H1 (cell line): ENCODE measurements at regions not wholly inside any gene's neighbourhood (a gene's known extent, or its start where the extent isn't known, plus 50 kb on each side); places are given as distances from the start of the nearest gene placed in this dataset.

ENCODE experiments used
- BACH1 ChIP-seq: IDR thresholded peaks from 2 replicates; pipeline ENCODE4 v1.6.1; 2012; ENCODE audit warnings: low read length, improper control_type of control experiment
- BRCA1 ChIP-seq: IDR thresholded peaks from 2 replicates; pipeline ENCODE4 v1.6.1; 2012; ENCODE audit warnings: low read depth, low read length, improper control_type of control experiment
- CBX8 ChIP-seq: fragments of 300-800, 300-1000 bp; sonication (generic); IDR thresholded peaks from 2 replicates; pipeline ENCODE4 v1.7.1; 2016; ENCODE audit warnings: low read depth, low read length, borderline replicate concordance
- CHD7 ChIP-seq: fragments of 300-600 bp; sonication (generic); IDR thresholded peaks from 2 replicates; pipeline ENCODE4 v1.7.1; 2012; ENCODE audit warnings: low read length, moderate library complexity, mild to moderate bottlenecking, inconsistent platforms; ENCODE audit not compliant: insufficient replicate concordance
- E2F6 ChIP-seq: IDR thresholded peaks from 2 replicates; pipeline ENCODE4 v1.6.1; 2012; ENCODE audit warnings: inconsistent platforms
- EP300 ChIP-seq, 2 experiments: IDR thresholded peaks; 1 replicate in 1 of 2; 2 replicates in 1 of 2; pipeline ENCODE4 v1.6.1; 2011 to 2012; ENCODE audit warnings: low read depth in 2 of 2, low read length in 2 of 2, mild to moderate bottlenecking in 2 of 2, borderline replicate concordance in 1 of 2, inconsistent platforms in 1 of 2, moderate library complexity in 1 of 2
- EZH2 ChIP-seq: fragments of 200-600 bp; sonication (generic); IDR thresholded peaks from 2 replicates; pipeline ENCODE4 v1.7.1; 2012; ENCODE audit warnings: low read depth, mild to moderate bottlenecking, moderate library complexity, low read length, inconsistent platforms; ENCODE audit not compliant: severe bottlenecking
- POU5F1 ChIP-seq: IDR thresholded peaks from 2 replicates; pipeline ENCODE4 v1.6.1; 2011; ENCODE audit warnings: low read depth, mild to moderate bottlenecking, low read length, moderate library complexity
- SP2 ChIP-seq: IDR thresholded peaks from 2 replicates; pipeline ENCODE4 v1.6.1; 2012; ENCODE audit warnings: mild to moderate bottlenecking, low read length, inconsistent platforms
- SRF ChIP-seq: IDR thresholded peaks from 2 replicates; pipeline ENCODE4 v1.6.1; 2011; ENCODE audit warnings: mild to moderate bottlenecking, low read depth, low read length, moderate library complexity
- YY1 ChIP-seq: IDR thresholded peaks from 2 replicates; pipeline ENCODE4 v1.6.1; 2011; ENCODE audit warnings: low read depth, mild to moderate bottlenecking, low read length

DNA sequence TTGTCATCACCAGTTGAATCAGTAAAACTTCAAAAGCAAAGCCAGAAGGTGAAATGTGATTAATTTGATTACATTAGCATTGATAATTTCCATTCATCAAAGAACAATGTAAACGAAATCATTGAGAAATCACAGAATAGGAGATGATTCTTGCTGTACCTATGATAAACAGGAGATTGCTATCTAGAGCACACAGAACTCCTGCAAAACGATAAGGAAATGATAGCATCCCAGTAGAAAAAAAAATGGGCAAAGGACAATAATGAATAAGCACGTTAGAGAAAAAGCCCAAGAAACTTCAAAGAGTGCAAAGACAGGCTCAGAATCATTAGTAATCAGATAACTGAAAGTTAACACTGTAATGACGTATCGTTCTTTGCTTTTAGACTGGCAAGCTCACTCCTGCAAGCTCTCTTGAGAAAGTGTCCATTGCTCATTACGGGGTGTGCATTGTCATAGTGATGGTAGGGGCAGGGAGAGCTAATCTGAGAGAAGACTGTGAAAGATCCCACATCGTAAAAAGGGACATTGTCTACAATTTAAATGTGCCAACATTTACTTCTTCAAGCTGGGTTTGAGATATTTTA lies 143.6 kb downstream of the SPP2 start (continued):
- TF ChIP-seq CHD7 (no peak), YY1 (no peak), SRF (no peak), EP300 (IDR thresholded peaks at IDR 0.05; ENCODE audit: borderline replicate concordance in 1 of 2, low read depth in 2 of 2, low read length in 2 of 2) (no peak), E2F6 (no peak), BRCA1 (no peak), BACH1 (no peak), EZH2 (no peak), POU5F1 (no peak), CBX8 (no peak), SP2 (no peak)
